ENCODE measurements at regions not wholly inside any gene's neighbourhood (a gene's known extent, or its start where the extent isn't known, plus 50 kb on each side); places are given as distances from the start of the nearest gene placed in this dataset.

DNA sequence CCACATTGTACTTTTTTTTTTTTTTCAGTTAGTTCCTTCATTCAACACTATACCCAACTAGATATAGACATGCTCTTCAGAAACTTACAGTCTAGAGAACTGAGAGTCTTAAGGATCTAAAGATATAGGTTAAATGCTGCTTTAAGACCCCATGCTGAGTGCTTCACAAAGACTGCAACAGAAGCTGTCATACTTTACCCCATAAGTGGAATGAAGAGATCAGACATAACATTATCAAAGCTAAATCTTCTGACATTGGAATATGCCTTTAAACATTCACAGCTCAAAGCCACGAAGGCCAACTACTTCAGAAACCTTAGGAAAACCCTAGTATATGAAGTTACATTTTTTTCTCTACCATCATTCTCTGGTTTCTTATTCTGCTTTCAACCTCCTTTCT is 666.4 kb downstream of the KCNT2 start:
- FAIRE-seq (no peak), DNase-seq (ENCODE audit: insufficient read length, low spot score) (no peak)

DNA sequence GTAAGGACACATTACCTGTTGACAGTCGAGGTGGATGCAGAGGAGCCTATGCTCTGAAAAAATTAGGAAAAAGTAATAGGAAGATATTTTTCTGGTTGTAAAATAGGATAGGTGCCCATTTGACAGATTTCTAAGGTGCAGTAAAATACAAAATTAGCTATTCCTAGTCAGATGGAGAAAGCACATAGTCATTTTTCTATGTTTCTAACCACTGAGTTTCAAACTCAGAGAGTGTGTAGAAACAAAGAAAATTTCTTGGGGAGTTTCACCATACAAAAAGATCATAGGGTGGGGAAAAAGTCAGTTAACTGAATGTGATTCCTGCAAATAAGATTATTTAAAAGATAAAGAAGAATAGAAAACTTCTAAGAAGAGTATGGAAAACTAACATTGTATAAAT is 666.9 kb downstream of the KCNT2 start:
- no peak for DNase-seq (ENCODE audit: insufficient read length, low spot score)
- FAIRE-seq, result no peak

- FAIRE-seq (no peak), DNase-seq (ENCODE audit: insufficient read length, low spot score) (no peak)
Measured at GRCh38 chr1:195939844-195940243, 668.4 kb downstream of the KCNT2 start.

DNA sequence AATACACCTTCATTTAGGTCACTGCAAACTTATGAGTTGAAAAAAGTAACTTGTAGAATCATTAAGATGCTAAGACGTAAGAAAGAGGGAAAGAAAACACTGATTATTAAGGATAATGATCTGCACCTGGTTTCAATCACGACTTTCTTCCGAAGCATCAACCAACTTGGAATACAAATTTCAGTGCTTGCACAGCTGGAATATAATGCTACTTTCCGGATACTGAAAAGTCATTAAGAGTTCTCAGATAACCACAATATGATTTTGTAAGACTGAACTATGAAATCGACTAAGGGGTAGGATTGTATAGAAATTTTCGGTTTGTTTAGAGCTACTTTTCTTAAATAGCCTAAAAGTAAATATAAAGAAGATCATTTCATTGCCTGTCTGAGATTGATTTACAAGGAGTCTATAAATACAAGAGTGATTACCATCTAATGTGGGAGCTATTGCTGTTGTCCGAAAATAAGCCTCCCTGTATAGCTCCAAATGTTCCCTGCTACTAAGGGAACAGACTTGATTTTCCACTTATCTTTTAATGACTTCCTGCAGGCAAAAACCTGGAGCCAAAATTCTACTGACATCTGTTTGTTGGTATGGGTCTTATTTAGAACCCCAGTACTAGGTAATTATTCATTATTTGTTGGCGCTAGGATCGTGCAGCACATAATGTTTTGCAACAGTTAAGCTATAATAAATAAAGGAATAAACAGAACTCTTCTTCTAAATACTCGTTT is 673.3 kb downstream of the KCNT2 start:
- FAIRE-seq, result no peak

GRCh38 chr1:195933835-195934234 is 674.4 kb downstream of the KCNT2 start:
- FAIRE-seq, result no peak
- DNase-seq (ENCODE audit: insufficient read length, low spot score), result no peak

More for the DNA sequence above, 673.3 kb downstream of the KCNT2 start:
- DNase-seq (ENCODE audit: insufficient read length, low spot score), result no peak

- FAIRE-seq, result no peak
Measured at GRCh38 chr1:195915826-195916225, 692.4 kb downstream of the KCNT2 start.

GRCh38 chr1:195909061-195909460 is 699.2 kb downstream of the KCNT2 start:
- FAIRE-seq, result no peak
- DNase-seq (ENCODE audit: insufficient read length, low spot score), result no peak

More at GRCh38 chr1:195915826-195916225, 692.4 kb downstream of the KCNT2 start:
- no peak for DNase-seq (ENCODE audit: insufficient read length, low spot score)

DNA sequence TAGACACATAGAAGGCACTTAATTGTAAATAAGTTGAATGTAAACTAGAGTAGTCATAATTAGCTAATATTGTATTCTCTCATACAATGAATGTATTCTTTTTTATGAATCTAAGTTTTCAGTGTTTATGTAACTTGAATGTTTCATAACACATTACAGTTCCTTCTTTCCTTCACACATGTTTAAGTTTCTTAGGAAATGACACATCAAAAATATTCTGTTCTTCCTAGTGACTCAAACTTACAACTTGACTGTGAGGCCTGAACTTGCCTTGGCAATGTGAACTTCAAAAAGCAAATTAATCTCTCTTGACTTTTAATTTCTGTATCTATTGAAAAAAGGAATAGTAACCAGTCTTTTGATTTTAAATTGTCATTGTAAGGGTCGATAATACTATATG is 700.1 kb downstream of the KCNT2 start:
- FAIRE-seq (no peak), DNase-seq (ENCODE audit: insufficient read length, low spot score) (no peak)

DNA sequence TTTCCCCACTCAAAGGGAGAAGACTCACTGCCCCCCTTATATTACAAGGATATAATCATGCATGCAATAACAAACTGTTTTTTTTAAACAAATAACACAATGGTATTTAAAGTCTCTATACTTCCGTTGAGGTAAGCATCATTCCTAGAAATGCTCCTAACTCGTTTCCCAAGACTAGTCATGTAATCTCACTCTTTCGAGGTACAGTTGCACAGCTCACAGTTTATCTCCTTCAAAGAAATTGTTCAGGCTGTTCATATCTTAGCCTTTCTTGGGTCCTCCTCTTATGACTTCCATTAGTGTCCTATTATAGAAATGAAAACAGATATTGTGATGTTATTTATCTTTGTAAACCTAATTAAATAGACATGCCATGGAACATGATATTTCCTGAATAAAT is 705.0 kb downstream of the KCNT2 start:
- FAIRE-seq (no peak), DNase-seq (ENCODE audit: insufficient read length, low spot score) (no peak)

GRCh38 chr1:195902779-195903178 is 705.5 kb downstream of the KCNT2 start:
- DNase-seq (ENCODE audit: insufficient read length, low spot score), result no peak
- FAIRE-seq, result no peak

- no peak for DNase-seq (ENCODE audit: insufficient read length, low spot score)
- no peak for FAIRE-seq
Measured at GRCh38 chr1:195899762-195900352, 708.4 kb downstream of the KCNT2 start.

DNA sequence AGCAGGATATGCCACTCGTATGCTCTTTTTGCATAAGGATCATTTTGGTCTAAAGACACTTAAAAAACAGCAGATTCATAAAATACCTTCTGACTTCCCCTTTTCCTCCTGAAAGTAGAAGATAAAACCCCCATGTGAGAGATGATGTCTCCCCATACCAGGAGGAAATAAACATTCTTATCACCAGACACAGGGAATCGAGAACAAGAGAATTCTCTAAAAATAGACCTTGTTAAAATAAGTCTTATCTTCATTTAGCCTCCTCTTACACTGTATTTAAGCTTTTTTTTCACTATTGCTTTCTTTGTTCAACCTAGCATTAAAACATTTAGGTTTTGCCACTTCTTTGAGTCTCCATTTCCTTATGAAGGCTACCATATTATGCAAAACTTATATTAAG is 709.3 kb downstream of the KCNT2 start:
- FAIRE-seq (no peak), DNase-seq (ENCODE audit: insufficient read length, low spot score) (no peak)

GRCh38 chr1:195898373-195898772 is 709.9 kb downstream of the KCNT2 start:
- DNase-seq (ENCODE audit: insufficient read length, low spot score) (no peak), FAIRE-seq (no peak)

DNA sequence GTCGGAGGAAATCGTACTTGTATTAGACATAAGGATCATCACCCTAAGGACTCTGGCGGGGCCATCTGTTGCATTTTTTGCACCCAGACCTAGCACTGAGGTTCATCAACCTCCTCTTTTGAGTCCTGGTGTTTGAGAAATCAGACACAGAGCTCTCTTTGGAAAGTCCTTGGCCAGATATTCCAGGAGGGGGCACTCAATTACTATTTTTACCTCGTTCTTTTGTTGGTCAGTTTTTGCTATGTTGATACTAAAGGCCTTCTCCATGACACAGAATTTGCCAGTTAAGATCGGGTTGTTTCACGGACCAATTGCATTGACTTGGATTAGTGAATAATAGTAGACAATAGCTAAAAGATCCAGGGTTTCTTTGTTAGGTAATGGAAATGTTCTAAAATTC is 711.2 kb downstream of the KCNT2 start:
- DNase-seq (ENCODE audit: insufficient read length, low spot score), result no peak
- no peak for FAIRE-seq

- FAIRE-seq, result no peak
- no peak for DNase-seq (ENCODE audit: insufficient read length, low spot score)
Measured at GRCh38 chr1:195894411-195894810, 713.8 kb downstream of the KCNT2 start.

DNA sequence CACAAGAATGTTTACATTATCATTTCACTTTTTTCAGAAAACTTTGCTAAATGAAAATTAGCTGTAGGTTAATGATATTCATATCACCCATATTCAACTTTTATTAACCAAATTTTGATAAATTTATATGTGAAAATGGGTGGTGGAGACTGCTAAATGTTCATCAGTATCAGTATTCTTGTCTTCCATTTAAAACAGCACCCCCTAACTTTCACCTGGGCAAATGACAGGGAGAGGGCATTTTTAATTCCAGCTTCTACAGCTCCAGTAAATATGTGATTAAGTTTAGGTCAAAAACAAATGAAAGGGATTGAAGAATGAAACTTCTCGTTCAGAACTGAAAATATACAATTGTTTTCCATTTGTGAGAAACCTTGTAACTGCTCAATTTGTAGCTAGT is 722.2 kb downstream of the KCNT2 start:
- FAIRE-seq (no peak), DNase-seq (ENCODE audit: insufficient read length, low spot score) (no peak)

- DNase-seq (ENCODE audit: insufficient read length, low spot score) (no peak), FAIRE-seq (no peak)
Measured at GRCh38 chr1:195878478-195878877, 729.8 kb downstream of the KCNT2 start.

DNA sequence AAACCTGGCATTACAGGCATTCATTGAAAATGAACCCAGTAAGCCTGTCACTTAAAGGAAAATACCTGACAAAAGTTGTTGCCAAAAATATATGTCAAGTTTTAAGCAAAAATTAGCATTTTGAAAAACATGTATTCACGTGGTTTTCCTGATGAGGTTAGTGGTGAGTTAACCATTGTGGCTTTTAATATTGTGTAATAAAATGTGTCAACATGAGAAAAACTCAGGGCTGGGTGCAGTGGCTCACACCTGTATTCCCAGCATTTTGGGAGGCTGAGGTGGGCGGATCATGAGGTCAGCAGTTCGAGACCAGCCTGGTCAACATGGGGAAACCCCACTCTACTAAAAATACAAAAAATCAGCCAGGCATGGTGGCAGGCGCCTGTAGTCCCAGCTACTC is 731.4 kb downstream of the KCNT2 start:
- FAIRE-seq, result no peak
- no peak for DNase-seq (ENCODE audit: insufficient read length, low spot score)

- DNase-seq (ENCODE audit: insufficient read length, low spot score) (no peak), FAIRE-seq (no peak)
Measured at GRCh38 chr1:195872376-195872775, 735.9 kb downstream of the KCNT2 start.

DNA sequence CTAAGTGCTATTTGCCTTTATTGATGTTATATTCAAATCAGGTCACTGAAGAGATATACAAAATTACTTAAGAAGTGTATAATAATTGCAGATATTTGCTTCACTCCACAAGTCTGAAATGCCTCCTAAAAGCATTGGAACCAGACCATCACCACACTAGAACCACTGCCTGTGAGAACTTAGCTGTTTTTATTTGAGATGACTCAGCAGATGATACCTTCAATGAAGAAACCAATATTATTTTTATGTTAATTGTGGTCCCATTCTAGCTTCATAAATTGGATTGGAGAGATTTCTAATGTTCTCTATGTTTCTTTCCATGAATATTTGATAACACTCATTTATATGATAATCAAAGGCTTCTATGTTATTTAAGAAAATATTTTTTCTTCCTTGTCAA is 740.6 kb downstream of the KCNT2 start:
- FAIRE-seq (no peak), DNase-seq (ENCODE audit: insufficient read length, low spot score) (no peak)

DNA sequence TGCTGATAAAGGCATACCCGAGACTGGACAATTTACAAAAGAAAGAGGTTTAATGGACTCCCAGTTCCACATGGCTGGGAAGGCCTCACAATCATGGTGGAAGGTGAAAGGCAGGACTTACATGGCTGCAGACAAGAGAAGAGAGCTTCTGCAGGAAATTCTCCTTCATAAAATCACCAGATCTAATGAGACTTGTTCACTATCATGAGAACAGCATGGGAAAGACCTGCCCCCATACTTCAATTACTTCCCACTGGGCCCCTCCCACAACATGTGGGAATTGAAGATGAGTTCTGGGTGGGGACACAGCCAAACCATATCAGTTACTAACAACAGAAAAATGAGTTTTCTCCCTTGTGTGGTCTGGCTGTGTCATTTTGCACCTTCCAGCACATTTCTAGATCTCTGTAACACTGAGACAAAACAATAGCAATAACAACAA is 741.4 kb downstream of the KCNT2 start:
- DNase-seq (ENCODE audit: insufficient read length, low spot score) (no peak), FAIRE-seq (no peak)

- FAIRE-seq, result no peak
- no peak for DNase-seq (ENCODE audit: insufficient read length, low spot score)
Measured at GRCh38 chr1:195866091-195866780, 742.0 kb downstream of the KCNT2 start.

Measured in GM19239 (cell line).